ENCODE measurements at regions not wholly inside any gene's neighbourhood (a gene's known extent, or its start where the extent isn't known, plus 50 kb on each side); places are given as distances from the start of the nearest gene placed in this dataset.

DNA sequence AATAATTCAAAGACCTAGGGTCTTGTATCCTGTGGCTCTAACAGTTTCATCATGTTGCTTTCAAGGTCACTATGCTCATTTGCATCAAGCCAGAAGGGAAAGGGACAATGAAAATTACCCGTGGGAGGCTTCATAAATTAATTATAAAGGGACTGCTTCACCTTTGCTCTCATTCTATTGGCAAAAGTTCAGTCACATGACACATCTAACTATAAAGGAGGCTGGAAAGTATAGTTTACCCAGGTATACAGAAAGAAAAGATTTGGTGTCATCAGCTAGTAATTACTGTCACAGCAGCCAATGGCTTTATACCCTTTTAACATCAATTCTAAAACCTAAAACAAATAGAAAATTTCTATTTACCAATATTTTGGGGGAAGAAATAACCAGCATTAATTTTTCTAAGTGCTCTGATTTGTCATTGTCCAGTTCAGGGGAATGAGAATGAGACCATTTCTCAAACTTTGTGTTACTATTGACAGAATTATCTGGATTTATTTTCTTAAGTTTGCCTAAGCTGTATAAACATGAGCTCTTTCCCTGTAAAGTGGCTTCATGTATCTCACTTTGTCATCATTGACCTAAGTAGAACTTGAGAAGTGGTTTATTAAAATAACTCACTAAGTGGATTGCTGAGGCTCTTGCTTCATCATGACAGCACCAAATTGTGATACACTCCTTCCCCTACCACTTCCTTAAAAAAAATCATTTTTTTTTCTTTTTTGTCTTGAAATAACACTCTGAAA, 257.7 kb upstream of the PEX5L start:
- no peak for TF ChIP-seq TAF1 (IDR thresholded peaks at IDR 0.05; ENCODE audit: low read depth)
- TF ChIP-seq ZBTB7A (IDR thresholded peaks at IDR 0.05; ENCODE audit: low read depth), result no peak
- TF ChIP-seq CREB1 (IDR thresholded peaks at IDR 0.05; ENCODE audit: low read depth), result no peak
- TF ChIP-seq, protein P1, sequence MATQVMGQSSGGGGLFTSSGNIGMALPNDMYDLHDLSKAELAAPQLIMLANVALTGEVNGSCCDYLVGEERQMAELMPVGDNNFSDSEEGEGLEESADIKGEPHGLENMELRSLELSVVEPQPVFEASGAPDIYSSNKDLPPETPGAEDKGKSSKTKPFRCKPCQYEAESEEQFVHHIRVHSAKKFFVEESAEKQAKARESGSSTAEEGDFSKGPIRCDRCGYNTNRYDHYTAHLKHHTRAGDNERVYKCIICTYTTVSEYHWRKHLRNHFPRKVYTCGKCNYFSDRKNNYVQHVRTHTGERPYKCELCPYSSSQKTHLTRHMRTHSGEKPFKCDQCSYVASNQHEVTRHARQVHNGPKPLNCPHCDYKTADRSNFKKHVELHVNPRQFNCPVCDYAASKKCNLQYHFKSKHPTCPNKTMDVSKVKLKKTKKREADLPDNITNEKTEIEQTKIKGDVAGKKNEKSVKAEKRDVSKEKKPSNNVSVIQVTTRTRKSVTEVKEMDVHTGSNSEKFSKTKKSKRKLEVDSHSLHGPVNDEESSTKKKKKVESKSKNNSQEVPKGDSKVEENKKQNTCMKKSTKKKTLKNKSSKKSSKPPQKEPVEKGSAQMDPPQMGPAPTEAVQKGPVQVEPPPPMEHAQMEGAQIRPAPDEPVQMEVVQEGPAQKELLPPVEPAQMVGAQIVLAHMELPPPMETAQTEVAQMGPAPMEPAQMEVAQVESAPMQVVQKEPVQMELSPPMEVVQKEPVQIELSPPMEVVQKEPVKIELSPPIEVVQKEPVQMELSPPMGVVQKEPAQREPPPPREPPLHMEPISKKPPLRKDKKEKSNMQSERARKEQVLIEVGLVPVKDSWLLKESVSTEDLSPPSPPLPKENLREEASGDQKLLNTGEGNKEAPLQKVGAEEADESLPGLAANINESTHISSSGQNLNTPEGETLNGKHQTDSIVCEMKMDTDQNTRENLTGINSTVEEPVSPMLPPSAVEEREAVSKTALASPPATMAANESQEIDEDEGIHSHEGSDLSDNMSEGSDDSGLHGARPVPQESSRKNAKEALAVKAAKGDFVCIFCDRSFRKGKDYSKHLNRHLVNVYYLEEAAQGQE (IDR thresholded peaks at IDR 0.05; ENCODE audit: low read depth), result no peak

All from Ishikawa (cell line).